ENCODE measurements at regions not wholly inside any gene's neighbourhood (a gene's known extent, or its start where the extent isn't known, plus 50 kb on each side); places are given as distances from the start of the nearest gene placed in this dataset.
A peak's percentile ranks its signal among the peaks of the same experiment; 100 is the strongest.

- TF ChIP-seq PKNOX1 (IDR thresholded peaks at IDR 0.05) (no peak), SUZ12 (IDR thresholded peaks at IDR 0.05) (no peak), TARDBP (IDR thresholded peaks at IDR 0.05) (no peak), FOXA1 (IDR thresholded peaks at IDR 0.05) (no peak), L3MBTL2 (conservative IDR thresholded peaks at IDR 0.05) (no peak), SP1 (IDR thresholded peaks at IDR 0.05) (no peak), ARNT (IDR thresholded peaks at IDR 0.05) (no peak), FOXK2 (IDR thresholded peaks at IDR 0.05) (no peak), FOXM1 (IDR thresholded peaks at IDR 0.05; ENCODE audit: borderline replicate concordance) (no peak), ELF4 (IDR thresholded peaks at IDR 0.05) (no peak), LEF1 (IDR thresholded peaks at IDR 0.05; ENCODE audit: borderline replicate concordance) (no peak), HDGF (IDR thresholded peaks at IDR 0.05; ENCODE audit: borderline replicate concordance) (no peak), CTBP1 (IDR thresholded peaks at IDR 0.05; ENCODE audit: borderline replicate concordance) (no peak), ZNF384 (IDR thresholded peaks at IDR 0.05) (no peak), NFRKB (IDR thresholded peaks at IDR 0.05) (no peak), BHLHE40 (IDR thresholded peaks at IDR 0.05; ENCODE audit: borderline replicate concordance) (no peak)
- ChIA-PET CTCF (no interaction called here), POLR2A (no interaction called here)
- no peak for DNase-seq (ENCODE audit: extremely low spot score)
Observed at GRCh38 chr7:21101541-21101940, 314.9 kb upstream of the SP8 start.

GRCh38 chr7:21103426-21104123 is 316.9 kb upstream of the SP8 start:
- ChIA-PET POLR2A (no interaction called here), CTCF (no interaction called here)
- TF ChIP-seq PKNOX1 (IDR thresholded peaks at IDR 0.05) (no peak), SP1 (IDR thresholded peaks at IDR 0.05) (no peak), TARDBP (IDR thresholded peaks at IDR 0.05) (no peak), HDGF (IDR thresholded peaks at IDR 0.05; ENCODE audit: borderline replicate concordance) (no peak), ELF4 (IDR thresholded peaks at IDR 0.05) (no peak)
- DNase-seq (ENCODE audit: extremely low spot score) = no peak

GRCh38 chr7:21104124-21104500 is 317.4 kb upstream of the SP8 start:
- no peak for DNase-seq (ENCODE audit: extremely low spot score)
- no peak for TF ChIP-seq SP1 (IDR thresholded peaks at IDR 0.05)
- TF ChIP-seq FOXM1 (IDR thresholded peaks at IDR 0.05; ENCODE audit: borderline replicate concordance) = no peak
- no peak for TF ChIP-seq CTBP1 (IDR thresholded peaks at IDR 0.05; ENCODE audit: borderline replicate concordance)
- TF ChIP-seq BHLHE40 (IDR thresholded peaks at IDR 0.05; ENCODE audit: borderline replicate concordance) = no peak
- no peak for TF ChIP-seq HDGF (IDR thresholded peaks at IDR 0.05; ENCODE audit: borderline replicate concordance)
- no peak for TF ChIP-seq ZNF384 (IDR thresholded peaks at IDR 0.05)
- TF ChIP-seq LEF1 (IDR thresholded peaks at IDR 0.05; ENCODE audit: borderline replicate concordance) = no peak
- TF ChIP-seq NFRKB (IDR thresholded peaks at IDR 0.05) = no peak
- TF ChIP-seq FOXK2 (IDR thresholded peaks at IDR 0.05) = no peak
- ChIA-PET CTCF (no interaction called here), POLR2A (no interaction called here)

- TF ChIP-seq LEF1 (IDR thresholded peaks at IDR 0.05; ENCODE audit: borderline replicate concordance) = no peak
- TF ChIP-seq SUZ12 (IDR thresholded peaks at IDR 0.05) = no peak
- no peak for TF ChIP-seq BHLHE40 (IDR thresholded peaks at IDR 0.05; ENCODE audit: borderline replicate concordance)
- TF ChIP-seq NFRKB (IDR thresholded peaks at IDR 0.05) = no peak
- no peak for TF ChIP-seq HDGF (IDR thresholded peaks at IDR 0.05; ENCODE audit: borderline replicate concordance)
- TF ChIP-seq CTBP1 (IDR thresholded peaks at IDR 0.05; ENCODE audit: borderline replicate concordance) = no peak
- CTCF ChIA-PET = no interaction called here
- no peak for DNase-seq (ENCODE audit: extremely low spot score)
- POLR2A ChIA-PET = no interaction called here
Observed at GRCh38 chr7:21106296-21106732, 319.6 kb upstream of the SP8 start.

- TF ChIP-seq CTBP1 (IDR thresholded peaks at IDR 0.05; ENCODE audit: borderline replicate concordance) (no peak), FOXM1 (IDR thresholded peaks at IDR 0.05; ENCODE audit: borderline replicate concordance) (no peak), FOXA1 (IDR thresholded peaks at IDR 0.05) (no peak), HDGF (IDR thresholded peaks at IDR 0.05; ENCODE audit: borderline replicate concordance) (no peak), PKNOX1 (IDR thresholded peaks at IDR 0.05) (no peak), ZNF384 (IDR thresholded peaks at IDR 0.05) (no peak), LEF1 (IDR thresholded peaks at IDR 0.05; ENCODE audit: borderline replicate concordance) (no peak), SUZ12 (IDR thresholded peaks at IDR 0.05) (no peak), ARNT (IDR thresholded peaks at IDR 0.05) (no peak), BHLHE40 (IDR thresholded peaks at IDR 0.05; ENCODE audit: borderline replicate concordance) (no peak), TARDBP (IDR thresholded peaks at IDR 0.05) (no peak), NFRKB (IDR thresholded peaks at IDR 0.05) (no peak), ELF4 (IDR thresholded peaks at IDR 0.05) (no peak), SP1 (IDR thresholded peaks at IDR 0.05) (no peak), L3MBTL2 (conservative IDR thresholded peaks at IDR 0.05) (no peak), FOXK2 (IDR thresholded peaks at IDR 0.05) (no peak)
- ChIA-PET POLR2A (no interaction called here), CTCF (no interaction called here)
- no peak for DNase-seq (ENCODE audit: extremely low spot score)
Observed at GRCh38 chr7:21107101-21107500, 320.4 kb upstream of the SP8 start.

GRCh38 chr7:21108182-21108581 is 319.7 kb upstream of the SP4 start:
- CTCF ChIA-PET = no interaction called here
- POLR2A ChIA-PET = no interaction called here
- TF ChIP-seq PKNOX1 (IDR thresholded peaks at IDR 0.05) = no peak
- no peak for TF ChIP-seq ZNF384 (IDR thresholded peaks at IDR 0.05)
- no peak for TF ChIP-seq SP1 (IDR thresholded peaks at IDR 0.05)
- no peak for TF ChIP-seq BHLHE40 (IDR thresholded peaks at IDR 0.05; ENCODE audit: borderline replicate concordance)
- peak; percentile 13 for DNase-seq (ENCODE audit: extremely low spot score)
